ENCODE measurements at regions not wholly inside any gene's neighbourhood (a gene's known extent, or its start where the extent isn't known, plus 50 kb on each side); places are given as distances from the start of the nearest gene placed in this dataset.

DNA sequence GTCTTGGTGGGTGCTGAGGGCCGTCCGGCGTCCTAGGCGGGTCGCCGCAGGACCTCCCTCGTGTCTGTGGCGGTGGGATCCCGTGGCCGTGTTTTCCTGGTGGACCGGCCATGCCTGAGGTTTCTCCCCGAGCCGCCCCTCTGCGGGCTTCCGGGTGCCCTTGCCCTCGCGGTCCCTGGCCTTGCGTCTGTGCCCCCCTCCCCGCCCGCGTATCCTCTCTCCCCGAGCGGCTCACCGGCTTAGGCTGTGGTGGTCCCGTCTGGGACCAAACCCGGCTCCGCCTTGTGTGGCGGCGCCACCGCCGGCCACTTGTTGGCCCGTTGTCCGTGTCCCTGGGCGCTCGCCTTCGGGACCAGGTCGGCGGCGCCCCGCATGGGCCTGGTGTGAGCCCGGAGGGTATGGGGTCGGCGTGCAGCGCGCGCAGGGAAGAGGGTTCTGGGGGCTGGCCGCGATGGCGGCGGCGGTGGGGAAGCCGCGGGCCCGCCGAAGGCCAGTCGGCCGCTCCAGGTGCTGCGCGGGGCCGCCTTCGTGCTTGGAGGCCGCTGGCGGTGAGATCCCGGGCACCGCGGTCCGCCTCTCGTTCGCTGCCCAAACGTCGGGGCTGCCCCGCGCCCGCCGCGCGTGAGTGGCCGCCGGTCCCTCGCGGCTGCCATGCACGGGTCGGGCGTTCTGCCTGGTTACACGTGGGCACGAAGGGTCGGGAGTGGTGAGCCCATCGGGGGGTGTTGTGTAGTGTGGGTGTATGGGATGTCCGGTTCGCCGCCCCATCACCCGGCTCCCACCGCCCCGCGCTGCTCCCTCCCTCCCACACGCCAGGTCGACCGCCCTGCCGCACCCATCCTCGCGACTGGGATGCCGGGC lies 3899.1 kb upstream of the OR11H1 start:
- TF ChIP-seq NANOG (IDR thresholded peaks at IDR 0.05; ENCODE audit: insufficient read depth, low read depth, low read length, poor library complexity, severe bottlenecking): no peak
- no peak for TF ChIP-seq POLR2AphosphoS5 (IDR thresholded peaks at IDR 0.05; ENCODE audit: low read depth, low read length)
- no peak for TF ChIP-seq HDAC2 (IDR thresholded peaks at IDR 0.05; ENCODE audit: borderline replicate concordance in 1 of 2, low read depth in 2 of 2, low read length in 2 of 2)
- TF ChIP-seq TAF7 (optimal IDR thresholded peaks at IDR 0.05; ENCODE audit: borderline replicate concordance, low read depth, low read length): no peak
- TF ChIP-seq YY1 (IDR thresholded peaks at IDR 0.05; ENCODE audit: low read depth, low read length): no peak

Measured in H1 (cell line).